ENCODE measurements at regions not wholly inside any gene's neighbourhood (a gene's known extent, or its start where the extent isn't known, plus 50 kb on each side); places are given as distances from the start of the nearest gene placed in this dataset.
A peak's percentile ranks its signal among the peaks of the same experiment; 100 is the strongest.
"Not testable (repeated sequence)": the region's sequence is repeated elsewhere in the genome, so short reads cannot be mapped to it uniquely, and the experiment has no call there.

GRCh38 chr10:118971187-118971586, 58.3 kb upstream of the NANOS1 start:
- peak; percentile 3 for TF ChIP-seq CTCF (IDR thresholded peaks at IDR 0.05; ENCODE audit: low read depth, low read length, missing control alignments)
- Histone ChIP-seq H3K36me3 (replicated peaks) (no peaks in the 10 kb centered on the region), H3K4me3 (ENCODE audit: low read depth, low read length) (no peak overlapping the region), H3K27ac (no peak overlapping the region), H3K27me3 (replicated peaks) (no peaks in the 10 kb centered on the region)
- DNase-seq: no peak
- in situ Hi-C loops (cut with HindIII; ENCODE audit: low pct_ligation_motif_present, low sequenced_read_pairs): no loop called here

GRCh38 chr10:118971876-118972275, 57.6 kb upstream of the NANOS1 start:
- Histone ChIP-seq H3K27ac (no peak overlapping the region), H3K36me3 (replicated peaks) (no peaks in the 10 kb centered on the region), H3K4me3 (ENCODE audit: low read depth, low read length) (no peak overlapping the region), H3K27me3 (replicated peaks) (no peaks in the 10 kb centered on the region)
- in situ Hi-C loops (cut with HindIII; ENCODE audit: low pct_ligation_motif_present, low sequenced_read_pairs): no loop called here
- DNase-seq: no peak
- no peak for TF ChIP-seq CTCF (IDR thresholded peaks at IDR 0.05; ENCODE audit: low read depth, low read length, missing control alignments)

- H3K36me3 ChIP-seq (replicated peaks): no peaks in the 10 kb centered on the region
- H3K4me3 ChIP-seq (ENCODE audit: low read depth, low read length): no peak overlapping the region
- no peak overlapping the region for H3K27ac ChIP-seq
- in situ Hi-C loops (cut with HindIII; ENCODE audit: low pct_ligation_motif_present, low sequenced_read_pairs): no loop called here
- H3K27me3 ChIP-seq (replicated peaks): no peaks in the 10 kb centered on the region
- DNase-seq: no peak
- TF ChIP-seq CTCF (IDR thresholded peaks at IDR 0.05; ENCODE audit: low read depth, low read length, missing control alignments): no peak
These were observed 55.8 kb upstream of the NANOS1 start for GRCh38 chr10:118973744-118974143.

- no peak for DNase-seq
- no peak overlapping the region for H3K27ac ChIP-seq
- H3K27me3 ChIP-seq (replicated peaks): no peaks in the 10 kb centered on the region
- TF ChIP-seq CTCF (IDR thresholded peaks at IDR 0.05; ENCODE audit: low read depth, low read length, missing control alignments): no peak
- H3K36me3 ChIP-seq (replicated peaks): no peaks in the 10 kb centered on the region
- in situ Hi-C loops (cut with HindIII; ENCODE audit: low pct_ligation_motif_present, low sequenced_read_pairs): no loop called here
- no peak overlapping the region for H3K4me3 ChIP-seq (ENCODE audit: low read depth, low read length)
These were observed 54.6 kb upstream of the NANOS1 start for GRCh38 chr10:118974951-118975350.

GRCh38 chr10:118976219-118976618, 53.3 kb upstream of the NANOS1 start:
- in situ Hi-C loops (cut with HindIII; ENCODE audit: low pct_ligation_motif_present, low sequenced_read_pairs); H3K36me3 ChIP-seq (replicated peaks); DNase-seq; H3K27ac ChIP-seq; H3K27me3 ChIP-seq (replicated peaks); H3K4me3 ChIP-seq (ENCODE audit: low read depth, low read length): not testable (repeated sequence)

- Histone ChIP-seq H3K27me3 (replicated peaks) (no peaks in the 10 kb centered on the region), H3K4me3 (ENCODE audit: low read depth, low read length) (no peak overlapping the region), H3K27ac (no peak overlapping the region), H3K36me3 (replicated peaks) (no peaks in the 10 kb centered on the region)
- DNase-seq: no peak
- TF ChIP-seq CTCF (IDR thresholded peaks at IDR 0.05; ENCODE audit: low read depth, low read length, missing control alignments): no peak
- in situ Hi-C loops (cut with HindIII; ENCODE audit: low pct_ligation_motif_present, low sequenced_read_pairs): no loop called here
These were observed 52.4 kb upstream of the NANOS1 start for GRCh38 chr10:118977022-118977599.
